ENCODE measurements at regions not wholly inside any gene's neighbourhood (a gene's known extent, or its start where the extent isn't known, plus 50 kb on each side); places are given as distances from the start of the nearest gene placed in this dataset.
A peak's percentile ranks its signal among the peaks of the same experiment; 100 is the strongest.

- no peak overlapping the region for H3K23ac ChIP-seq (ENCODE audit: low read length in 2 of 2)
- H3K18ac ChIP-seq (ENCODE audit: low read depth in 1 of 2, low read length in 2 of 2): no peak overlapping the region
- H2AK5ac ChIP-seq (ENCODE audit: low read length, severe bottlenecking): no peak overlapping the region
- no peak overlapping the region for H4K91ac ChIP-seq (ENCODE audit: low read length)
- no peak overlapping the region for H2AFZ ChIP-seq (ENCODE audit: low read depth, low read length)
- WGBS: 93% methylated on average over 7 of the region's 8 CpGs
- H2BK5ac ChIP-seq (ENCODE audit: low read depth, low read length, poor library complexity, severe bottlenecking): no peak overlapping the region
- no peak overlapping the region for H2BK12ac ChIP-seq (ENCODE audit: low read length in 2 of 2)
- H3K4me2 ChIP-seq (ENCODE audit: low read length, poor library complexity, severe bottlenecking): no peak overlapping the region
- H3K9me3 ChIP-seq (ENCODE audit: control insufficient read depth, low read length): peaks cover 4% of the 10 kb centered on the region
- H3K4me1 ChIP-seq (ENCODE audit: control insufficient read depth, insufficient read depth, low read depth, low read length): no peaks in the 10 kb centered on the region
- no peaks in the 10 kb centered on the region for H3K36me3 ChIP-seq (ENCODE audit: control insufficient read depth in 1 of 2, insufficient read depth in 2 of 2, low read depth in 1 of 2, low read length in 2 of 2)
- H2BK120ac ChIP-seq (ENCODE audit: low read depth, low read length): no peak overlapping the region
- no peak overlapping the region for H4K8ac ChIP-seq (ENCODE audit: low read length)
- no peak overlapping the region for H3K4ac ChIP-seq (ENCODE audit: low read depth in 1 of 2, low read length in 2 of 2)
- H3K27me3 ChIP-seq (ENCODE audit: control insufficient read depth in 1 of 2, insufficient read depth in 1 of 2, low read length in 2 of 2): no peaks in the 10 kb centered on the region
- H2BK15ac ChIP-seq (ENCODE audit: low read depth, poor library complexity, severe bottlenecking): no peak overlapping the region
- no peak overlapping the region for H3K14ac ChIP-seq (ENCODE audit: low read length in 2 of 2)
- H3K79me1 ChIP-seq (replicated peaks; ENCODE audit: low read length, poor library complexity, severe bottlenecking): no peaks in the 10 kb centered on the region
- H3K4me3 ChIP-seq (ENCODE audit: insufficient read depth in 1 of 2, low read depth in 1 of 2, low read length in 2 of 2): no peak overlapping the region
- no peak for DNase-seq
- no peak overlapping the region for H3K27ac ChIP-seq (ENCODE audit: low read length, poor library complexity, severe bottlenecking)
- no peak overlapping the region for H3K9ac ChIP-seq (ENCODE audit: low read length)
Observed at GRCh38 chr18:41630232-41630886, 324.7 kb upstream of the PIK3C3 start.

- Histone ChIP-seq H4K91ac (ENCODE audit: low read length) (no peak overlapping the region), H2BK5ac (ENCODE audit: low read depth, low read length, poor library complexity, severe bottlenecking) (no peak overlapping the region), H3K4ac (ENCODE audit: low read depth in 1 of 2, low read length in 2 of 2) (no peak overlapping the region), H3K36me3 (ENCODE audit: control insufficient read depth in 1 of 2, insufficient read depth in 2 of 2, low read depth in 1 of 2, low read length in 2 of 2) (no peaks in the 10 kb centered on the region), H2BK15ac (ENCODE audit: low read depth, poor library complexity, severe bottlenecking) (no peak overlapping the region), H3K79me1 (replicated peaks; ENCODE audit: low read length, poor library complexity, severe bottlenecking) (no peaks in the 10 kb centered on the region), H3K18ac (ENCODE audit: low read depth in 1 of 2, low read length in 2 of 2) (no peak overlapping the region), H3K23ac (ENCODE audit: low read length in 2 of 2) (no peak overlapping the region), H2BK12ac (ENCODE audit: low read length in 2 of 2) (no peak overlapping the region), H3K27ac (ENCODE audit: low read length, poor library complexity, severe bottlenecking) (no peak overlapping the region), H3K4me2 (ENCODE audit: low read length, poor library complexity, severe bottlenecking) (no peak overlapping the region), H3K4me1 (ENCODE audit: control insufficient read depth, insufficient read depth, low read depth, low read length) (no peaks in the 10 kb centered on the region), H3K4me3 (ENCODE audit: insufficient read depth in 1 of 2, low read depth in 1 of 2, low read length in 2 of 2) (no peak overlapping the region), H3K9me3 (ENCODE audit: control insufficient read depth, low read length) (no peaks in the 10 kb centered on the region), H3K27me3 (ENCODE audit: control insufficient read depth in 1 of 2, insufficient read depth in 1 of 2, low read length in 2 of 2) (no peaks in the 10 kb centered on the region), H2AFZ (ENCODE audit: low read depth, low read length) (no peak overlapping the region), H2AK5ac (ENCODE audit: low read length, severe bottlenecking) (no peak overlapping the region), H4K8ac (ENCODE audit: low read length) (no peak overlapping the region), H2BK120ac (ENCODE audit: low read depth, low read length) (no peak overlapping the region), H3K9ac (ENCODE audit: low read length) (no peak overlapping the region), H3K14ac (ENCODE audit: low read length in 2 of 2) (no peak overlapping the region)
- DNase-seq: peak; percentile 46
- 86% methylated on average over 3 of the region's 3 CpGs for WGBS
Observed at GRCh38 chr18:41624460-41624859, 330.6 kb upstream of the PIK3C3 start.

GRCh38 chr18:41621177-41621576, 333.9 kb upstream of the PIK3C3 start:
- Histone ChIP-seq H3K4ac (ENCODE audit: low read depth in 1 of 2, low read length in 2 of 2) (no peak overlapping the region), H3K36me3 (ENCODE audit: control insufficient read depth in 1 of 2, insufficient read depth in 2 of 2, low read depth in 1 of 2, low read length in 2 of 2) (no peaks in the 10 kb centered on the region), H3K4me2 (ENCODE audit: low read length, poor library complexity, severe bottlenecking) (no peak overlapping the region), H3K14ac (ENCODE audit: low read length in 2 of 2) (no peak overlapping the region), H3K9me3 (ENCODE audit: control insufficient read depth, low read length) (no peaks in the 10 kb centered on the region), H3K79me1 (replicated peaks; ENCODE audit: low read length, poor library complexity, severe bottlenecking) (no peaks in the 10 kb centered on the region), H2AK5ac (ENCODE audit: low read length, severe bottlenecking) (no peak overlapping the region), H2BK15ac (ENCODE audit: low read depth, poor library complexity, severe bottlenecking) (no peak overlapping the region), H3K27me3 (ENCODE audit: control insufficient read depth in 1 of 2, insufficient read depth in 1 of 2, low read length in 2 of 2) (no peaks in the 10 kb centered on the region), H3K18ac (ENCODE audit: low read depth in 1 of 2, low read length in 2 of 2) (no peak overlapping the region), H3K4me3 (ENCODE audit: insufficient read depth in 1 of 2, low read depth in 1 of 2, low read length in 2 of 2) (no peak overlapping the region), H2BK5ac (ENCODE audit: low read depth, low read length, poor library complexity, severe bottlenecking) (no peak overlapping the region), H2AFZ (ENCODE audit: low read depth, low read length) (no peak overlapping the region), H3K27ac (ENCODE audit: low read length, poor library complexity, severe bottlenecking) (no peak overlapping the region), H2BK12ac (ENCODE audit: low read length in 2 of 2) (no peak overlapping the region), H4K8ac (ENCODE audit: low read length) (no peak overlapping the region), H2BK120ac (ENCODE audit: low read depth, low read length) (no peak overlapping the region), H3K9ac (ENCODE audit: low read length) (no peak overlapping the region), H3K23ac (ENCODE audit: low read length in 2 of 2) (no peak overlapping the region), H3K4me1 (ENCODE audit: control insufficient read depth, insufficient read depth, low read depth, low read length) (no peaks in the 10 kb centered on the region), H4K91ac (ENCODE audit: low read length) (no peak overlapping the region)
- DNase-seq: no peak
- 67% methylated on average over 1 of the region's 1 CpG for WGBS

- DNase-seq: no peak
- no peaks in the 10 kb centered on the region for H3K27me3 ChIP-seq (ENCODE audit: control insufficient read depth in 1 of 2, insufficient read depth in 1 of 2, low read length in 2 of 2)
- no peaks in the 10 kb centered on the region for H3K4me1 ChIP-seq (ENCODE audit: control insufficient read depth, insufficient read depth, low read depth, low read length)
- H2AK5ac ChIP-seq (ENCODE audit: low read length, severe bottlenecking): no peak overlapping the region
- no peak overlapping the region for H3K27ac ChIP-seq (ENCODE audit: low read length, poor library complexity, severe bottlenecking)
- H3K4me3 ChIP-seq (ENCODE audit: insufficient read depth in 1 of 2, low read depth in 1 of 2, low read length in 2 of 2): no peak overlapping the region
- H4K91ac ChIP-seq (ENCODE audit: low read length): no peak overlapping the region
- H2BK15ac ChIP-seq (ENCODE audit: low read depth, poor library complexity, severe bottlenecking): no peak overlapping the region
- no peak overlapping the region for H3K4ac ChIP-seq (ENCODE audit: low read depth in 1 of 2, low read length in 2 of 2)
- H3K14ac ChIP-seq (ENCODE audit: low read length in 2 of 2): no peak overlapping the region
- WGBS: 75% methylated on average over 1 of the region's 1 CpG
- no peak overlapping the region for H3K4me2 ChIP-seq (ENCODE audit: low read length, poor library complexity, severe bottlenecking)
- H3K36me3 ChIP-seq (ENCODE audit: control insufficient read depth in 1 of 2, insufficient read depth in 2 of 2, low read depth in 1 of 2, low read length in 2 of 2): no peaks in the 10 kb centered on the region
- H3K18ac ChIP-seq (ENCODE audit: low read depth in 1 of 2, low read length in 2 of 2): no peak overlapping the region
- H3K23ac ChIP-seq (ENCODE audit: low read length in 2 of 2): no peak overlapping the region
- no peaks in the 10 kb centered on the region for H3K79me1 ChIP-seq (replicated peaks; ENCODE audit: low read length, poor library complexity, severe bottlenecking)
- no peak overlapping the region for H2BK120ac ChIP-seq (ENCODE audit: low read depth, low read length)
- no peak overlapping the region for H2AFZ ChIP-seq (ENCODE audit: low read depth, low read length)
- H4K8ac ChIP-seq (ENCODE audit: low read length): no peak overlapping the region
- no peaks in the 10 kb centered on the region for H3K9me3 ChIP-seq (ENCODE audit: control insufficient read depth, low read length)
- no peak overlapping the region for H2BK5ac ChIP-seq (ENCODE audit: low read depth, low read length, poor library complexity, severe bottlenecking)
- no peak overlapping the region for H2BK12ac ChIP-seq (ENCODE audit: low read length in 2 of 2)
- no peak overlapping the region for H3K9ac ChIP-seq (ENCODE audit: low read length)
Observed at GRCh38 chr18:41618147-41618546, 336.9 kb upstream of the PIK3C3 start.
